OCI-LY3 (cell line): ENCODE measurements at regions not wholly inside any gene's neighbourhood (a gene's known extent, or its start where the extent isn't known, plus 50 kb on each side); places are given as distances from the start of the nearest gene placed in this dataset.

Experiments
- EZH2phosphoT487 ChIP-seq: fragments of 200-600 bp; shearing (Covaris generic); IDR thresholded peaks from 2 replicates; pipeline ENCODE4 v1.6.1; 2018; ENCODE audit warnings: antibody characterized with exemption, mixed run types, low read depth
- TF ChIP-seq, protein P1 (sequence below): fragments of 200-600, 300-600 bp; sonication (generic); IDR thresholded peaks from 2 replicates; pipeline ENCODE4 v1.5.1; 2014; ENCODE audit warnings: antibody characterized with exemption, low read length, low read depth

DNA sequence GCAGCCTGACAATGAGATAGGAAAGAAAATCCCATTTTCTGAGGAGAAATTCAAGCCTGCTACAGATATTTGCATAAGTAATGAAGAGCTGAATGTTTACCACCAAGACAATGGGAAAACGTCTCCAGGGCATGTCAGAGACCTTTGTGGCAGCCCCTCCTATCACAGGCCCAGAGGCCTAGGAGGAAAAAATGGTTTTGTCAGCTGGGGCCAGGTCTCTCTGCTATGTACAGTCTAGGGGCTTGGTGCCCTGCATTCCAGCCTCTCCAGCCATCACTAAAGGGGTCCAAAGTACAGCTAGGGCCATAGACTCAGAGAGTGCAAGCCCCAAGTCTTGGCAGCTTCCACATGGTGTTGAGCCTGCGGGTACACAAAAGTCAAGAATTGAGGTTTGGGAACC lies 361.6 kb upstream of the ANXA10 start:
- TF ChIP-seq, protein P1, sequence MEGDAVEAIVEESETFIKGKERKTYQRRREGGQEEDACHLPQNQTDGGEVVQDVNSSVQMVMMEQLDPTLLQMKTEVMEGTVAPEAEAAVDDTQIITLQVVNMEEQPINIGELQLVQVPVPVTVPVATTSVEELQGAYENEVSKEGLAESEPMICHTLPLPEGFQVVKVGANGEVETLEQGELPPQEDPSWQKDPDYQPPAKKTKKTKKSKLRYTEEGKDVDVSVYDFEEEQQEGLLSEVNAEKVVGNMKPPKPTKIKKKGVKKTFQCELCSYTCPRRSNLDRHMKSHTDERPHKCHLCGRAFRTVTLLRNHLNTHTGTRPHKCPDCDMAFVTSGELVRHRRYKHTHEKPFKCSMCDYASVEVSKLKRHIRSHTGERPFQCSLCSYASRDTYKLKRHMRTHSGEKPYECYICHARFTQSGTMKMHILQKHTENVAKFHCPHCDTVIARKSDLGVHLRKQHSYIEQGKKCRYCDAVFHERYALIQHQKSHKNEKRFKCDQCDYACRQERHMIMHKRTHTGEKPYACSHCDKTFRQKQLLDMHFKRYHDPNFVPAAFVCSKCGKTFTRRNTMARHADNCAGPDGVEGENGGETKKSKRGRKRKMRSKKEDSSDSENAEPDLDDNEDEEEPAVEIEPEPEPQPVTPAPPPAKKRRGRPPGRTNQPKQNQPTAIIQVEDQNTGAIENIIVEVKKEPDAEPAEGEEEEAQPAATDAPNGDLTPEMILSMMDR, result no peak
- TF ChIP-seq EZH2phosphoT487, result no peak
